Tibial nerve (tissue), 4 donors: ENCODE measurements at regions not wholly inside any gene's neighbourhood (a gene's known extent, or its start where the extent isn't known, plus 50 kb on each side); places are given as distances from the start of the nearest gene placed in this dataset.

ENCODE experiments used
- DNase-seq, 2 donors: peaks; one replicate each; pipeline ENCODE4 v3.0.0-alpha.2; 2019; ENCODE audit warnings: low spot score in 2 of 2
- H3K27ac ChIP-seq, 4 donors: fragments of 200-600 bp; sonication (generic) in 3 of 4; one replicate each; pipeline ENCODE4 v1.5.1; 2017 to 2019; ENCODE audit warnings: mild to moderate bottlenecking in 1 of 4
- H3K27me3 ChIP-seq, 2 donors: fragments of 200-600 bp; sonication (generic) in 1 of 2; one replicate each; pipeline versions ENCODE4 v1.5.1 to v1.6.0; 2017 to 2019
- H3K36me3 ChIP-seq, 3 donors: fragments of 200-600 bp; sonication (generic); one replicate each; pipeline ENCODE4 v1.5.1; 2018 to 2019
- H3K4me1 ChIP-seq, 4 donors: fragments of 200-600 bp; sonication (generic) in 3 of 4; one replicate each; pipeline ENCODE4 v1.5.1; 2017 to 2019
- H3K4me3 ChIP-seq, 4 donors: fragments of 200-600 bp; sonication (generic) in 3 of 4; one replicate each; pipeline ENCODE4 v1.5.1; 2017 to 2019; ENCODE audit warnings: mild to moderate bottlenecking in 1 of 4, moderate library complexity in 1 of 4
- H3K9me3 ChIP-seq, 4 donors: fragments of 200-600 bp; sonication (generic) in 3 of 4; one replicate each; pipeline ENCODE4 v1.5.1; 2017 to 2019
- EP300 ChIP-seq, 2 donors: sonication (generic); formaldehyde crosslinking; IDR thresholded peaks; one replicate each; pipeline ENCODE4 v1.6.1; 2017; ENCODE audit warnings: antibody characterized with exemption in 2 of 2, mild to moderate bottlenecking in 1 of 2
- POLR2A ChIP-seq, 2 donors: fragments of 450-650 bp; IDR thresholded peaks; one replicate each; pipeline ENCODE4 v1.6.1; 2017; ENCODE audit warnings: antibody characterized with exemption in 2 of 2, mild to moderate bottlenecking in 2 of 2, moderate library complexity in 2 of 2
- WGBS, 2 donors: methylation state at CpG; one replicate each; pipeline ENCODE4 v1.1.5; 2018; 5-methylcytosine and 5-hydroxymethylcytosine counted together
- TF ChIP-seq, protein P1 (sequence below), 5 experiments: fragments of 200-600 bp in 3 of 5; fragments of 450-650 bp in 2 of 5; sonication (generic) in 3 of 5; IDR thresholded peaks; one replicate each; pipeline ENCODE4 v1.5.1; 2016 to 2019; ENCODE audit warnings: antibody characterized with exemption in 5 of 5, mild to moderate bottlenecking in 3 of 5, moderate library complexity in 2 of 5

DNA sequence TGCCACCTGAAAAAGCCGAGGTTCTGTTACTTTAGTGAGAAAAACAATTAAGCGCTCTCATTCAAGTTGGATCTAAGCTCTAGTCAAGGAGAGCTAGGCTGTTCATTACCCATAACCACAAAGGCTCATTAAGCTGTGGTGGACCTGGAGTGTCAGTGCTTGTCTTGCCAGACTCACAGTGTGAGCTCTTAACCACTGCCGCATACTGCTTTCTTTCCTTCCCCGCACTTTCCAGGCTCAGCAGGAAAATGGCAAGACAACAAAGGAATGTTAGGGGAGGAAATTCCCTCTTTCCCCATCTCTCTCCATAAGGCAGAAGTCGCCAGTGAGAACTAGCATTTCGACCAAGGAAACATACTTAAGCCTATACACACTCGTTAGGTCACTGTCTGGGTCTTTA is 467.3 kb downstream of the ENC1 start:
- no peak for DNase-seq
- no peak for TF ChIP-seq POLR2A (IDR thresholded peaks at IDR 0.05)
- H3K9me3 ChIP-seq = no peaks in the 10 kb centered on the region
- no peaks in the 10 kb centered on the region for H3K27me3 ChIP-seq
- no peak overlapping the region for H3K4me3 ChIP-seq
- no peaks in the 10 kb centered on the region for H3K36me3 ChIP-seq
- WGBS, 2 donors = 77 to 86% methylated on average over 7 of the region's 7 CpGs
- no peaks in the 10 kb centered on the region for H3K4me1 ChIP-seq
- H3K27ac ChIP-seq = no peak overlapping the region

DNA sequence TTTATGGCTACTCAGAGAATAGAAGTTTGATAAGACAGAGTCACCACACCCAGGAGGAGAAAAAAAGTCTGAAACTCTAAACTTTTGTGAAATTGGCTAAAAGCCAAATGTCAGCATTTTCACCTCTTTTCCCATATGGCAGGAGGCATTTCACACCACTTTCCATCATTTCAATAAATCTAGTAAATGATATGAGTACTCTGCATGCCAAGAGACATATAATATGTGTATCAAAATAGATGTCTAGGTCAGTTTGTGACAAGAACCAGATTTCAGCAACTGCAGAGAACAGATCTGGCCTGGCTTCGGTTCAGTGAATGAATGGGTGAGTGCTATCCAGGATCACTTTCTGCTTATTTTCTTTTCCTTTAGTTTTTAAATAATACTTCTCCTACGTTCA is 470.8 kb downstream of the ENC1 start:
- H3K27ac ChIP-seq = no peak overlapping the region
- H3K36me3 ChIP-seq = no peaks in the 10 kb centered on the region
- no peaks in the 10 kb centered on the region for H3K27me3 ChIP-seq
- WGBS, 2 donors = 78 to 88% methylated on average over 2 of the region's 2 CpGs
- peaks cover 0 to 7% (median 0%) of the 10 kb centered on the region in 4 donors for H3K4me1 ChIP-seq
- H3K9me3 ChIP-seq = no peaks in the 10 kb centered on the region
- TF ChIP-seq, protein P1, sequence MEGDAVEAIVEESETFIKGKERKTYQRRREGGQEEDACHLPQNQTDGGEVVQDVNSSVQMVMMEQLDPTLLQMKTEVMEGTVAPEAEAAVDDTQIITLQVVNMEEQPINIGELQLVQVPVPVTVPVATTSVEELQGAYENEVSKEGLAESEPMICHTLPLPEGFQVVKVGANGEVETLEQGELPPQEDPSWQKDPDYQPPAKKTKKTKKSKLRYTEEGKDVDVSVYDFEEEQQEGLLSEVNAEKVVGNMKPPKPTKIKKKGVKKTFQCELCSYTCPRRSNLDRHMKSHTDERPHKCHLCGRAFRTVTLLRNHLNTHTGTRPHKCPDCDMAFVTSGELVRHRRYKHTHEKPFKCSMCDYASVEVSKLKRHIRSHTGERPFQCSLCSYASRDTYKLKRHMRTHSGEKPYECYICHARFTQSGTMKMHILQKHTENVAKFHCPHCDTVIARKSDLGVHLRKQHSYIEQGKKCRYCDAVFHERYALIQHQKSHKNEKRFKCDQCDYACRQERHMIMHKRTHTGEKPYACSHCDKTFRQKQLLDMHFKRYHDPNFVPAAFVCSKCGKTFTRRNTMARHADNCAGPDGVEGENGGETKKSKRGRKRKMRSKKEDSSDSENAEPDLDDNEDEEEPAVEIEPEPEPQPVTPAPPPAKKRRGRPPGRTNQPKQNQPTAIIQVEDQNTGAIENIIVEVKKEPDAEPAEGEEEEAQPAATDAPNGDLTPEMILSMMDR (IDR thresholded peaks at IDR 0.05) = no peak
- TF ChIP-seq POLR2A (IDR thresholded peaks at IDR 0.05) = no peak
- no peak for TF ChIP-seq EP300 (IDR thresholded peaks at IDR 0.05)
- no peak overlapping the region for H3K4me3 ChIP-seq
- DNase-seq = no peak

DNA sequence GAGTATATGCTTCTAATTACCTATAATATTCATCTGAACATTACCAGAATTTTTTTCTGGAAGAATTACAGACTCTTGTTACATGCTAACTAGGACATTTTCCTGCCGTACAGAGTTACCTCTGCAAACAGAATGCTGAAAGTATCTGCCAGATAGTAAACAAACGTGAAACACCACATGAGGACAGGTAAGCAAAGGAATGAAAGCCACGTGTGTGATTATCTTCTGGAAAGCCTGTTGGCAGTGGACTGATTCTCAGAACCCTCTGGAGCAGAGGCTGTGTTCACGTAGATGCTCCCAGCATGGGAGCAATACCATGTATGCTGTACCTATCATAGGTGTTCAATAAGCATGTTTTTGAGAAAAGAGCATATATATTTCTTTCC is 472.6 kb downstream of the ENC1 start:
- H3K27ac ChIP-seq = no peak overlapping the region
- H3K27me3 ChIP-seq = no peaks in the 10 kb centered on the region
- TF ChIP-seq EP300 (IDR thresholded peaks at IDR 0.05) (no peak), POLR2A (IDR thresholded peaks at IDR 0.05) (no peak)
- TF ChIP-seq, protein P1 (IDR thresholded peaks at IDR 0.05) = no peak
- H3K9me3 ChIP-seq = no peaks in the 10 kb centered on the region
- H3K4me3 ChIP-seq = no peak overlapping the region
- no peak for DNase-seq
- H3K4me1 ChIP-seq = peaks cover 0 to 7% (median 0%) of the 10 kb centered on the region in 4 donors
- 83 to 92% methylated on average over 4 of the region's 4 CpGs for WGBS, 2 donors
- no peaks in the 10 kb centered on the region for H3K36me3 ChIP-seq

DNA sequence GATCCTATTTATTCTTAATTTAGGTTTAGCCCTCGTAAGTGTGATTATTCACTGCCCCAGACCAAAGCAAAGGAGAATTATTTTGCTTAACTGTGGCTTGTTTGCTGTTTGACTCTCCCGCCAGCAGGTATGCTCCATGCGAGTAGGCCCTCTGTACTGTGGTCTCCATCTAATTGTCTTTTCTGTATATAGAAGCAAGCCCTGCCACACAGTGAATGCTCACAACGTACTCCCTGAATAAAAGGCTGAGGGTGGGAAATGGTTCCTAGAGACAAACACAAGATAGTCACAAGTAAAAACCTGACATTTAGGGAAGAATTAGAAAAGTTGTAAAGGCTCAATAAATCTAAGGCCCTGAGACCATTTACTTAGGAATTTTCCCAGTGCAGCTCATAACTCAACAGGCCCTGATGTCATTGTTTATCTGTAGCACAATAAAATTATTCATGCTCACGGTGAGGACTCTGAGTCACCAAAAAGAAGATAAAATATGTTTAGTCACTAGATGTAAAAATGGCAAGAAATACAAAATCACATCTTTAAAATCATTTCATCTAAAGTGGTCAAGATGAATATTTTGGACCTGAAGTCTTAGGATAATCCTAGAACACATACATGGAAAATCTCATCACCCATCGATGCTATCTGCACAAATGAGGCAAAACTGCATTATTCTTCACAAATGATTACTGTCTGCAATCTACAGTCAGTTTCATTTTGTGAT is 473.2 kb downstream of the ENC1 start:
- H3K27me3 ChIP-seq = no peaks in the 10 kb centered on the region
- peaks cover 0 to 7% (median 0%) of the 10 kb centered on the region in 4 donors for H3K4me1 ChIP-seq
- no peak for DNase-seq
- H3K4me3 ChIP-seq = no peak overlapping the region
- H3K27ac ChIP-seq = no peak overlapping the region
- H3K9me3 ChIP-seq = no peaks in the 10 kb centered on the region
- TF ChIP-seq POLR2A (IDR thresholded peaks at IDR 0.05) (no peak), EP300 (IDR thresholded peaks at IDR 0.05) (no peak)
- TF ChIP-seq, protein P1 (IDR thresholded peaks at IDR 0.05) = no peak
- H3K36me3 ChIP-seq = no peaks in the 10 kb centered on the region
- WGBS, 2 donors = 67 to 69% methylated on average over 6 of the region's 6 CpGs

DNA sequence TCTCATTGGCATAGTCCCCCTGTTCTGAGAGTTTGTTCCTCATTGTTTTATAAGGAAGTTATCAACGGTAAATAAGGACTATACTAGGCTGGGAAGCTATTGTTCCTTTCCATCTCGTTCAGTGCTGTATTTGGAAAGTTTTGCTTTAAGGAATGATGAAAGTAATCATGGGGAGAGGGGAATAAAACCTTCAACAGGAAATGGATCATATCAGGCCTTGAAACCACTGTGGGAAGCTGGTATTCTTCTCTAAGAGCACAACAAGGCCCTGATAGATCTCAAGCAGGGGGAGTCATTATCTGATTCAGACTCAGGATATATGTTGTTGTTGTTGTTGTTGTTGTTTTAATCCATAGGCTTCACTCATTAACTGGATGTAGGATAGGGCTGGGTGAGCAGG is 474.5 kb downstream of the ENC1 start:
- Histone ChIP-seq H3K27me3 (no peaks in the 10 kb centered on the region), H3K4me3 (no peak overlapping the region), H3K36me3 (no peaks in the 10 kb centered on the region), H3K27ac (no peak overlapping the region), H3K9me3 (no peaks in the 10 kb centered on the region), H3K4me1 (peaks cover 0 to 7% (median 0%) of the 10 kb centered on the region in 4 donors)
- no peak for DNase-seq
- WGBS, 2 donors = 47 to 55% methylated on average over 2 of the region's 2 CpGs
- no peak for TF ChIP-seq POLR2A (IDR thresholded peaks at IDR 0.05)
- TF ChIP-seq EP300 (IDR thresholded peaks at IDR 0.05) = no peak
- TF ChIP-seq, protein P1 (IDR thresholded peaks at IDR 0.05) = no peak
